NT2/D1 (cell line): ENCODE measurements at regions not wholly inside any gene's neighbourhood (a gene's known extent, or its start where the extent isn't known, plus 50 kb on each side); places are given as distances from the start of the nearest gene placed in this dataset.

Source experiments
- SUZ12 ChIP-seq: IDR thresholded peaks from 2 replicates; pipeline ENCODE4 v1.6.1; 2011; ENCODE audit not compliant: insufficient read length, insufficient read depth; ENCODE audit errors: extremely low read depth
- YY1 ChIP-seq: IDR thresholded peaks from 2 replicates; pipeline ENCODE4 v1.6.1; 2011; ENCODE audit not compliant: insufficient read length, insufficient read depth
- ZNF274 ChIP-seq: IDR thresholded peaks from 2 replicates; pipeline ENCODE4 v1.6.1; 2011; ENCODE audit warnings: mild to moderate bottlenecking, low read depth, low read length

GRCh38 chr20:57819291-57819690 lies 109.5 kb upstream of the PMEPA1 start:
- TF ChIP-seq YY1 (no peak), ZNF274 (no peak), SUZ12 (no peak)
